OCI-LY1 (cell line): ENCODE measurements at regions not wholly inside any gene's neighbourhood (a gene's known extent, or its start where the extent isn't known, plus 50 kb on each side); places are given as distances from the start of the nearest gene placed in this dataset.

Source experiments
- H2AFZ ChIP-seq: fragments of 200-600 bp; sonication (generic), shearing (Covaris generic); 2 replicates; pipeline ENCODE4 v1.6.0; 2014; ENCODE audit warnings: antibody characterized with exemption, mild to moderate bottlenecking, low read length
- H3F3A ChIP-seq: fragments of 200-600 bp; sonication (generic), shearing (Covaris generic); 2 replicates; pipeline ENCODE4 v1.6.0; 2014; ENCODE audit warnings: mild to moderate bottlenecking, antibody characterized with exemption, low read length, moderate library complexity; ENCODE audit not compliant: insufficient read depth
- H3K27ac ChIP-seq: fragments of 200-600 bp; sonication (generic); 2 replicates; pipeline ENCODE4 v1.5.1; 2014; ENCODE audit warnings: low read length, mixed run types, mild to moderate bottlenecking, low read depth; ENCODE audit not compliant: poor library complexity, severe bottlenecking
- H3K27me3 ChIP-seq: fragments of 200-600 bp; sonication (generic); 2 replicates; pipeline ENCODE4 v1.6.0; 2014; ENCODE audit warnings: antibody characterized with exemption, mild to moderate bottlenecking, low read length, moderate library complexity; ENCODE audit not compliant: insufficient read depth
- H3K36me3 ChIP-seq: fragments of 200-600 bp; sonication (generic); 2 replicates; pipeline ENCODE4 v1.6.1; 2014; ENCODE audit warnings: mild to moderate bottlenecking, antibody characterized with exemption, low read length, moderate library complexity, mixed read lengths; ENCODE audit not compliant: insufficient read depth
- H3K4me1 ChIP-seq: fragments of 200-600 bp; sonication (generic); 2 replicates; pipeline ENCODE4 v1.5.1; 2014; ENCODE audit warnings: mild to moderate bottlenecking, low read length, moderate library complexity; ENCODE audit not compliant: insufficient read depth, severe bottlenecking
- H3K4me2 ChIP-seq: fragments of 200-600 bp; sonication (generic), shearing (Covaris generic); 2 replicates; pipeline ENCODE4 v1.6.1; 2014; ENCODE audit warnings: low read length
- H3K4me3 ChIP-seq: fragments of 200-600 bp; sonication (generic); 2 replicates; pipeline ENCODE4 v1.5.1; 2014; ENCODE audit warnings: low read length, low read depth, mild to moderate bottlenecking, mixed read lengths; ENCODE audit not compliant: poor library complexity, severe bottlenecking
- H3K79me2 ChIP-seq: fragments of 200-600 bp; shearing (Covaris generic); 2 replicates; pipeline ENCODE4 v1.6.1; 2016; ENCODE audit warnings: mixed run types, low read length, mixed read lengths; ENCODE audit not compliant: insufficient read depth
- H3K9ac ChIP-seq: fragments of 200-600 bp; sonication (generic), shearing (Covaris generic); 2 replicates; pipeline ENCODE4 v1.6.1; 2014; ENCODE audit warnings: mild to moderate bottlenecking, low read length, mixed read lengths
- H3K9me2 ChIP-seq: fragments of 200-600 bp; sonication (generic), shearing (Covaris generic); 2 replicates; pipeline ENCODE4 v1.6.1; 2014; ENCODE audit warnings: low read depth, mild to moderate bottlenecking, low read length, mixed read lengths
- H3K9me3 ChIP-seq: fragments of 200-600 bp; shearing (Covaris generic); 2 replicates; pipeline ENCODE4 v1.6.1; 2014; ENCODE audit warnings: low read length, mixed read lengths
- H4K20me1 ChIP-seq: fragments of 200-600 bp; sonication (generic), shearing (Covaris generic); 2 replicates; pipeline ENCODE4 v1.6.0; 2016; ENCODE audit warnings: mild to moderate bottlenecking, low read length; ENCODE audit not compliant: insufficient read depth
- EZH2 ChIP-seq: fragments of 200-600 bp; sonication (generic), shearing (Covaris generic); IDR thresholded peaks from 2 replicates; pipeline ENCODE4 v1.8.0; 2017; ENCODE audit warnings: borderline replicate concordance, mixed run types, mild to moderate bottlenecking, antibody characterized with exemption, low read length, moderate library complexity, mixed read lengths
- TF ChIP-seq, protein P1 (sequence below): fragments of 200-600 bp; sonication (generic), shearing (Covaris generic); IDR thresholded peaks from 2 replicates; pipeline ENCODE4 v1.5.1; 2017; ENCODE audit warnings: mild to moderate bottlenecking, antibody characterized with exemption, low read length, moderate library complexity, mixed read lengths

GRCh38 chr20:17849901-17850683 lies 118.5 kb downstream of the SNX5 start:
- no peak for TF ChIP-seq EZH2
- TF ChIP-seq, protein P1, sequence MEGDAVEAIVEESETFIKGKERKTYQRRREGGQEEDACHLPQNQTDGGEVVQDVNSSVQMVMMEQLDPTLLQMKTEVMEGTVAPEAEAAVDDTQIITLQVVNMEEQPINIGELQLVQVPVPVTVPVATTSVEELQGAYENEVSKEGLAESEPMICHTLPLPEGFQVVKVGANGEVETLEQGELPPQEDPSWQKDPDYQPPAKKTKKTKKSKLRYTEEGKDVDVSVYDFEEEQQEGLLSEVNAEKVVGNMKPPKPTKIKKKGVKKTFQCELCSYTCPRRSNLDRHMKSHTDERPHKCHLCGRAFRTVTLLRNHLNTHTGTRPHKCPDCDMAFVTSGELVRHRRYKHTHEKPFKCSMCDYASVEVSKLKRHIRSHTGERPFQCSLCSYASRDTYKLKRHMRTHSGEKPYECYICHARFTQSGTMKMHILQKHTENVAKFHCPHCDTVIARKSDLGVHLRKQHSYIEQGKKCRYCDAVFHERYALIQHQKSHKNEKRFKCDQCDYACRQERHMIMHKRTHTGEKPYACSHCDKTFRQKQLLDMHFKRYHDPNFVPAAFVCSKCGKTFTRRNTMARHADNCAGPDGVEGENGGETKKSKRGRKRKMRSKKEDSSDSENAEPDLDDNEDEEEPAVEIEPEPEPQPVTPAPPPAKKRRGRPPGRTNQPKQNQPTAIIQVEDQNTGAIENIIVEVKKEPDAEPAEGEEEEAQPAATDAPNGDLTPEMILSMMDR = no peak
- Histone ChIP-seq H3K4me1 (peaks cover 57% of the 10 kb centered on the region), H3K36me3 (no peaks in the 10 kb centered on the region), H3K27ac (peak overlapping the region; percentile 88), H3F3A (no peaks in the 10 kb centered on the region), H3K9me3 (no peaks in the 10 kb centered on the region), H3K9ac (no peak overlapping the region), H3K79me2 (no peaks in the 10 kb centered on the region), H2AFZ (no peak overlapping the region), H3K9me2 (no peaks in the 10 kb centered on the region), H3K27me3 (no peaks in the 10 kb centered on the region; the same call in 1 of the 2 replicates), H3K4me2 (no peak overlapping the region), H3K4me3 (no peak overlapping the region), H4K20me1 (no peaks in the 10 kb centered on the region)

GRCh38 chr20:17849138-17849900 lies 119.3 kb downstream of the SNX5 start:
- TF ChIP-seq, protein P1 = no peak
- TF ChIP-seq EZH2 = no peak
- no peaks in the 10 kb centered on the region for H4K20me1 ChIP-seq
- no peak overlapping the region for H3K9ac ChIP-seq
- H3K79me2 ChIP-seq = no peaks in the 10 kb centered on the region
- H3K27ac ChIP-seq = peak overlapping the region; percentile 88
- H3F3A ChIP-seq = no peaks in the 10 kb centered on the region
- no peaks in the 10 kb centered on the region for H3K9me2 ChIP-seq
- H3K4me3 ChIP-seq = no peak overlapping the region
- no peaks in the 10 kb centered on the region for H3K9me3 ChIP-seq
- no peaks in the 10 kb centered on the region; the same call in 1 of the 2 replicates for H3K27me3 ChIP-seq
- no peak overlapping the region for H3K4me2 ChIP-seq
- H2AFZ ChIP-seq = no peak overlapping the region
- no peaks in the 10 kb centered on the region for H3K36me3 ChIP-seq
- H3K4me1 ChIP-seq = peaks cover 53% of the 10 kb centered on the region

DNA sequence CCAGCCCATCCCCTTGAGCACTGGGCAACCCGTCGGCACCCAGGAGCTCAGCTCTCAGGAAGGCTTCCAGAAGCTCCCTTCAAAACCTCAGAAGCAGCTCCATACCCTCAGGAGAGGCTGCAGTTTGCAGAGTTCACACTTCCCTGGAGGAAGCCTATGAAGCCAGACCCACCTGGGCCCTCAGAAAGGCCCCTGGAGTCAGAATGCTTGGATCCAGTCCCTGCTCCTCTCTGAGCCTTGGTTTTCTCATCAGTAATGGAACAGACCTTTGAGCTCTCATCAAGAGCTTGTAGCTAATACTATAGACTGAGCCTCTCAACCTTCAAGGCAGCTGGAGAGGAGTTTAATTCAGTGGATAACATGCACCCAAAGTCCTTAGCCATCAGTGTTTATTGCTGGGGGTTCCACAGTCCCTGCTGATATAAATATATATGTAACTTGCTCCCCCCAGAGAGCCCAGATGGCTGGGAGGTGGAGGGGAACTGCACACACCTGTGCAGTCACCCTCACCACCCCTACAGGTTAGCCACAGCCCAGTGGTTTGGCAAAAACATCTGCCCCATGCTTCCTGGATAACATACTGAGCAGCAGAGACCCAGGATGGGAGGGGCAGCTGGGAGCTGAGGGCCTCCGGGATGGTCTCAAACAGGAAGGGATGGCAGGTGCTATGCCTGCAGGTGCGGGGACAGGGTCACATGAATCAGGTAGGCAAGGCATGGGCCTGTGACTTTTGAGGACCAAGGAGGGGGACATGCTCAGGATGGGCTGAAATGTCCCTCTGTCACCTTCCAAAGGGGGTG lies 120.1 kb downstream of the SNX5 start:
- TF ChIP-seq EZH2 = no peak
- TF ChIP-seq, protein P1 = no peak
- Histone ChIP-seq H3K27me3 (no peaks in the 10 kb centered on the region; the same call in none of the 2 replicates), H3K4me1 (peaks cover 46% of the 10 kb centered on the region), H3K9me3 (no peaks in the 10 kb centered on the region), H3K27ac (peak overlapping the region; percentile 88), H3F3A (no peaks in the 10 kb centered on the region), H3K9me2 (no peaks in the 10 kb centered on the region), H2AFZ (no peak overlapping the region), H3K4me3 (no peak overlapping the region), H3K79me2 (no peaks in the 10 kb centered on the region), H3K36me3 (no peaks in the 10 kb centered on the region), H4K20me1 (no peaks in the 10 kb centered on the region), H3K9ac (peak overlapping the region; percentile 23; the same call in 1 of the 2 replicates), H3K4me2 (peak overlapping the region; percentile 29; the same call in 1 of the 2 replicates)
